ENCODE measurements at regions not wholly inside any gene's neighbourhood (a gene's known extent, or its start where the extent isn't known, plus 50 kb on each side); places are given as distances from the start of the nearest gene placed in this dataset.
"Not testable (repeated sequence)": the region's sequence is repeated elsewhere in the genome, so short reads cannot be mapped to it uniquely, and the experiment has no call there.

DNA sequence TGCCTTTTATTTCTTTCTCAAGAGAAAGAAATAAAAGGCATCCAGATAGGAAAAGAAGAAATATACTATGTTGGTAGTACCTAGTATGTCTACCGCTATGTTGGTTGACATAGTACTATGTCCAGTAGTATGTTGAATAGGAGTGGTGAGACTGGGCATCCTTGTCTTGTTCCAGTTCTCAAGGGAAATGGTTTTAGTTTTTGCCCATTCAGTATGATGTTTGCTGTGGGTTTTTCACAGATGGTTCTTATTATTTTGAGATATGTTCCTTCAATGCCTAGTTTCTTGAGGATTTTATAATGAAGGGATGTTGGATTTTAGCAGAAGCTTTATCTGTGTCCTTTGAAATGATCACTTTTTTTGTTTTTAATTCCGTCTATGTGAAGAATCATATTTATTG, 53.0 kb upstream of the CSNK1A1L start:
- TF ChIP-seq, protein P1, sequence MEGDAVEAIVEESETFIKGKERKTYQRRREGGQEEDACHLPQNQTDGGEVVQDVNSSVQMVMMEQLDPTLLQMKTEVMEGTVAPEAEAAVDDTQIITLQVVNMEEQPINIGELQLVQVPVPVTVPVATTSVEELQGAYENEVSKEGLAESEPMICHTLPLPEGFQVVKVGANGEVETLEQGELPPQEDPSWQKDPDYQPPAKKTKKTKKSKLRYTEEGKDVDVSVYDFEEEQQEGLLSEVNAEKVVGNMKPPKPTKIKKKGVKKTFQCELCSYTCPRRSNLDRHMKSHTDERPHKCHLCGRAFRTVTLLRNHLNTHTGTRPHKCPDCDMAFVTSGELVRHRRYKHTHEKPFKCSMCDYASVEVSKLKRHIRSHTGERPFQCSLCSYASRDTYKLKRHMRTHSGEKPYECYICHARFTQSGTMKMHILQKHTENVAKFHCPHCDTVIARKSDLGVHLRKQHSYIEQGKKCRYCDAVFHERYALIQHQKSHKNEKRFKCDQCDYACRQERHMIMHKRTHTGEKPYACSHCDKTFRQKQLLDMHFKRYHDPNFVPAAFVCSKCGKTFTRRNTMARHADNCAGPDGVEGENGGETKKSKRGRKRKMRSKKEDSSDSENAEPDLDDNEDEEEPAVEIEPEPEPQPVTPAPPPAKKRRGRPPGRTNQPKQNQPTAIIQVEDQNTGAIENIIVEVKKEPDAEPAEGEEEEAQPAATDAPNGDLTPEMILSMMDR (conservative IDR thresholded peaks at IDR 0.05; ENCODE audit: low read depth, low read length), result no peak
- no peak for DNase-seq (ENCODE audit: low read depth)
- H3K4me3 ChIP-seq (ENCODE audit: low read depth, low read length), result no peak overlapping the region

DNA sequence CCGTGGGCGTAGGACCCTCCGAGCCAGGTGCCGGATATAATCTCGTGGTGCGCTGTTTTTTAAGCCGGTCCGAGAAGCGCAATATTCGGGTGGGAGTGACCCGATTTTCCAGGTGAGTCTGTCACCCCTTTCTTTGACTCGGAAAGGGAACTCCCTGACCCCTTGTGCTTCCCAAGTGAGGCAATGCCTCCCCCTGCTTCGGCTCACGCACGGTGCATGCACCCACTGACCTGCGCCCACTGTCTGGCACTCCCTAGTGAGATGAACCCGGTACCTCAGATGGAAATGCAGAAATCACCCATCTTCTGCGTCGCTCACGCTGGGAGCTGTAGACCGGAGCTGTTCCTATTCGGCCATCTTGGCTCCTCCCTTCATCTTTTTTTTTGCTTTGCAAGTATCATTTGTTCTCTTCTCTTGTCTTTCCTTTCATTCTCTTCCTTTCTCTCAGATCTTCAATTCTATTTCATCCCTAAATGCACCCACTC, 50.2 kb upstream of the CSNK1A1L start:
- H3K4me3 ChIP-seq (ENCODE audit: low read depth, low read length); DNase-seq (ENCODE audit: low read depth): not testable (repeated sequence)

Measured in choroid plexus epithelial cell (primary cell).